Prostate gland (tissue), 2 donors: ENCODE measurements at regions not wholly inside any gene's neighbourhood (a gene's known extent, or its start where the extent isn't known, plus 50 kb on each side); places are given as distances from the start of the nearest gene placed in this dataset.

ENCODE experiments used
- POLR2A ChIP-seq: fragments of 450-650 bp; IDR thresholded peaks from one replicate; pipeline ENCODE4 v1.6.1; 2016; ENCODE audit warnings: antibody characterized with exemption, mild to moderate bottlenecking
- POLR2AphosphoS5 ChIP-seq: sonication (generic); formaldehyde crosslinking; IDR thresholded peaks from one replicate; pipeline ENCODE4 v1.6.1; 2017; ENCODE audit warnings: antibody characterized with exemption
- TF ChIP-seq, protein P1 (sequence below), 4 experiments: fragments of 200-600 bp in 2 of 4; fragments of 450-650 bp in 2 of 4; sonication (generic) in 2 of 4; IDR thresholded peaks; 1 replicate in 3 of 4; 2 replicates in 1 of 4; pipeline ENCODE4 v1.5.1; 2016 to 2019; ENCODE audit warnings: antibody characterized with exemption in 4 of 4, mild to moderate bottlenecking in 2 of 4, moderate library complexity in 2 of 4

DNA sequence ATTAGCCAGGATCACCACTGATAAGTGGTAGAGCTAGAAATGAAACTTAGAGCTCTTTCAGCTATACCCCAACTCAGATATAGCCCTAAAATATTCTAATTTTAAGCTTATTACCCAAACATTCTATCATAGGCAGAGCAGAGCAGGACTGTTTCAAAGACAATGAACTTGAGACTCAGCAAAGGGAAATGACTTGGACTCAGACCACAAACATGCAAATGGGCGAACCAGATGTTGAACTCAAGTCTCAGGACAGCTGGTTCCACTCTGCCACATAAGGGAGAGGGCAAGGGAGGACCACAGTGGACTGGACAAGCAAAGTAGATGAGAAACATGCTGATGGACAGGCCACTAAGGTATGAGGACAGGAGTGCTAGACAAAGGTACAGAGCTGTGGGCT, 315.3 kb downstream of the OMA1 start:
- TF ChIP-seq, protein P1, sequence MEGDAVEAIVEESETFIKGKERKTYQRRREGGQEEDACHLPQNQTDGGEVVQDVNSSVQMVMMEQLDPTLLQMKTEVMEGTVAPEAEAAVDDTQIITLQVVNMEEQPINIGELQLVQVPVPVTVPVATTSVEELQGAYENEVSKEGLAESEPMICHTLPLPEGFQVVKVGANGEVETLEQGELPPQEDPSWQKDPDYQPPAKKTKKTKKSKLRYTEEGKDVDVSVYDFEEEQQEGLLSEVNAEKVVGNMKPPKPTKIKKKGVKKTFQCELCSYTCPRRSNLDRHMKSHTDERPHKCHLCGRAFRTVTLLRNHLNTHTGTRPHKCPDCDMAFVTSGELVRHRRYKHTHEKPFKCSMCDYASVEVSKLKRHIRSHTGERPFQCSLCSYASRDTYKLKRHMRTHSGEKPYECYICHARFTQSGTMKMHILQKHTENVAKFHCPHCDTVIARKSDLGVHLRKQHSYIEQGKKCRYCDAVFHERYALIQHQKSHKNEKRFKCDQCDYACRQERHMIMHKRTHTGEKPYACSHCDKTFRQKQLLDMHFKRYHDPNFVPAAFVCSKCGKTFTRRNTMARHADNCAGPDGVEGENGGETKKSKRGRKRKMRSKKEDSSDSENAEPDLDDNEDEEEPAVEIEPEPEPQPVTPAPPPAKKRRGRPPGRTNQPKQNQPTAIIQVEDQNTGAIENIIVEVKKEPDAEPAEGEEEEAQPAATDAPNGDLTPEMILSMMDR (IDR thresholded peaks at IDR 0.05) = no peak
- TF ChIP-seq POLR2AphosphoS5 (no peak), POLR2A (no peak)
